Neural cell (in vitro differentiated cells): ENCODE measurements at regions not wholly inside any gene's neighbourhood (a gene's known extent, or its start where the extent isn't known, plus 50 kb on each side); places are given as distances from the start of the nearest gene placed in this dataset.

ENCODE experiments used
- H2AFZ ChIP-seq: fragments of 200-600, 300-800 bp; sonication (generic), shearing (Covaris generic); 2 replicates; pipeline ENCODE4 v1.6.0; 2014; ENCODE audit warnings: low read depth, mild to moderate bottlenecking, antibody characterized with exemption, low read length, moderate library complexity
- H3F3A ChIP-seq: fragments of 200-600 bp; shearing (Covaris generic); 2 replicates; pipeline ENCODE4 v1.6.1; 2016; ENCODE audit warnings: mild to moderate bottlenecking, moderate library complexity, mixed read lengths, antibody characterized with exemption, low read length; ENCODE audit not compliant: insufficient read depth, poor library complexity, severe bottlenecking
- H3K27ac ChIP-seq: fragments of 200-600, 300-800 bp; sonication (generic), shearing (Covaris generic); 2 replicates; pipeline ENCODE4 v1.5.1; 2014; ENCODE audit warnings: mild to moderate bottlenecking, low read length, moderate library complexity
- H3K27me3 ChIP-seq: fragments of 300-800, 200-600 bp; sonication (generic), shearing (Covaris generic); 2 replicates; pipeline ENCODE4 v1.6.0; 2014; ENCODE audit warnings: mild to moderate bottlenecking, low read depth, low read length, moderate library complexity; ENCODE audit not compliant: insufficient read depth
- H3K36me3 ChIP-seq: fragments of 300-800, 200-600 bp; sonication (generic), shearing (Covaris generic); 2 replicates; pipeline ENCODE4 v1.5.1; 2014; ENCODE audit warnings: mild to moderate bottlenecking, antibody characterized with exemption, low read length, moderate library complexity; ENCODE audit not compliant: insufficient read depth
- H3K4me2 ChIP-seq: fragments of 300-800, 200-600 bp; sonication (generic), shearing (Covaris generic); 2 replicates; pipeline ENCODE4 v1.6.0; 2014; ENCODE audit warnings: mild to moderate bottlenecking, low read length
- H3K4me3 ChIP-seq: fragments of 300-800, 200-600 bp; sonication (generic), shearing (Covaris generic); 2 replicates; pipeline ENCODE4 v1.5.1; 2014; ENCODE audit warnings: mild to moderate bottlenecking, low read length, moderate library complexity
- H3K79me2 ChIP-seq: fragments of 200-600 bp; shearing (Covaris generic); replicated peaks from 2 replicates; pipeline ENCODE4 v1.6.0; 2014; ENCODE audit warnings: mild to moderate bottlenecking, low read length, moderate library complexity; ENCODE audit not compliant: insufficient read depth
- H3K9ac ChIP-seq: fragments of 300-800, 200-600 bp; sonication (generic), shearing (Covaris generic); 2 replicates; pipeline ENCODE4 v1.6.1; 2016; ENCODE audit warnings: mild to moderate bottlenecking, low read length, mixed read lengths
- H3K9me2 ChIP-seq: fragments of 200-600 bp; shearing (Covaris generic); 2 replicates; pipeline ENCODE4 v1.6.1; 2016; ENCODE audit warnings: mild to moderate bottlenecking, low read length, mixed read lengths; ENCODE audit not compliant: insufficient read depth
- H3K9me3 ChIP-seq: fragments of 200-600, 300-800 bp; sonication (generic), shearing (Covaris generic); 2 replicates; pipeline ENCODE4 v1.6.1; 2016; ENCODE audit warnings: mild to moderate bottlenecking, mixed run types, low read length, moderate library complexity, mixed read lengths
- H4K20me1 ChIP-seq: fragments of 200-600 bp; shearing (Covaris generic); 2 replicates; pipeline ENCODE4 v1.6.1; 2016; ENCODE audit warnings: mild to moderate bottlenecking, mixed run types; ENCODE audit not compliant: insufficient read depth
- EP300 ChIP-seq: fragments of 450-650 bp; conservative IDR thresholded peaks from 2 replicates; pipeline ENCODE4 v1.6.1; 2014; ENCODE audit warnings: antibody characterized with exemption, mild to moderate bottlenecking, moderate library complexity; ENCODE audit not compliant: poor library complexity, severe bottlenecking
- EZH2 ChIP-seq: fragments of 200-600, 300-800 bp; shearing (Covaris generic), sonication (generic); IDR thresholded peaks from 2 replicates; pipeline ENCODE4 v1.6.1; 2014; ENCODE audit warnings: antibody characterized with exemption, low read length, borderline replicate concordance, mild to moderate bottlenecking; ENCODE audit not compliant: insufficient read depth, poor library complexity, severe bottlenecking
- MXI1 ChIP-seq: fragments of 450-650 bp; conservative IDR thresholded peaks from 2 replicates; pipeline ENCODE4 v1.6.1; 2014; ENCODE audit warnings: antibody characterized with exemption, mild to moderate bottlenecking; ENCODE audit not compliant: poor library complexity, severe bottlenecking
- POLR2AphosphoS5 ChIP-seq: IDR thresholded peaks from 2 replicates; pipeline ENCODE4 v1.6.1; 2012
- RAD21 ChIP-seq: fragments of 450-650 bp; conservative IDR thresholded peaks from 2 replicates; pipeline ENCODE4 v1.6.1; 2014; ENCODE audit warnings: antibody characterized with exemption, mild to moderate bottlenecking, moderate library complexity
- SMC3 ChIP-seq: fragments of 450-650 bp; conservative IDR thresholded peaks from 2 replicates; pipeline ENCODE4 v1.6.1; 2014; ENCODE audit warnings: antibody characterized with exemption, mild to moderate bottlenecking, moderate library complexity; ENCODE audit not compliant: poor library complexity
- TAF1 ChIP-seq: IDR thresholded peaks from 2 replicates; pipeline ENCODE4 v1.6.1; 2012; ENCODE audit warnings: low read depth
- TF ChIP-seq, protein P1 (sequence below): IDR thresholded peaks from 2 replicates; pipeline ENCODE4 v1.6.1; 2012; ENCODE audit warnings: borderline replicate concordance
- TF ChIP-seq, protein P2 (sequence below): fragments of 450-650 bp; IDR thresholded peaks from 2 replicates; pipeline ENCODE4 v1.5.1; 2014; ENCODE audit warnings: antibody characterized with exemption, mild to moderate bottlenecking, moderate library complexity; ENCODE audit not compliant: poor library complexity, severe bottlenecking

DNA sequence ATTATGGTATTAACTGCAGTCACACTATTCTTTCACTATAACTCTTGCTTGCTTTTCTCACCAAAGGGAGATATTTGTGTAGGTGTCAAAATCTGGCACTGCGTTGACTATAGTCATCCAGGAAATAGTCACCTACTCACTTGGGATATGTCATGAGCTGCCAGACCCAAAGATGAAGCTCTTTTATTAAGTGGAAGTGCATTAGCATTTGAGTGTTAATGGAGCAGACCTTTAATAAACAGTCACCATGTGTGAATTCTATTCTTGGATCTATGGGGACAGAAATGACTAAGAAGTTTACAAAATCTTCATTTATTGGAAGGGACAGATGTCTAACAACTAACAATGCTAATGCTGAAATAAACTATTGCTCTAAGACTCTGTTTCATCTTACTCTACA, 130.1 kb upstream of the NEDD9 start:
- TF ChIP-seq, protein P1, sequence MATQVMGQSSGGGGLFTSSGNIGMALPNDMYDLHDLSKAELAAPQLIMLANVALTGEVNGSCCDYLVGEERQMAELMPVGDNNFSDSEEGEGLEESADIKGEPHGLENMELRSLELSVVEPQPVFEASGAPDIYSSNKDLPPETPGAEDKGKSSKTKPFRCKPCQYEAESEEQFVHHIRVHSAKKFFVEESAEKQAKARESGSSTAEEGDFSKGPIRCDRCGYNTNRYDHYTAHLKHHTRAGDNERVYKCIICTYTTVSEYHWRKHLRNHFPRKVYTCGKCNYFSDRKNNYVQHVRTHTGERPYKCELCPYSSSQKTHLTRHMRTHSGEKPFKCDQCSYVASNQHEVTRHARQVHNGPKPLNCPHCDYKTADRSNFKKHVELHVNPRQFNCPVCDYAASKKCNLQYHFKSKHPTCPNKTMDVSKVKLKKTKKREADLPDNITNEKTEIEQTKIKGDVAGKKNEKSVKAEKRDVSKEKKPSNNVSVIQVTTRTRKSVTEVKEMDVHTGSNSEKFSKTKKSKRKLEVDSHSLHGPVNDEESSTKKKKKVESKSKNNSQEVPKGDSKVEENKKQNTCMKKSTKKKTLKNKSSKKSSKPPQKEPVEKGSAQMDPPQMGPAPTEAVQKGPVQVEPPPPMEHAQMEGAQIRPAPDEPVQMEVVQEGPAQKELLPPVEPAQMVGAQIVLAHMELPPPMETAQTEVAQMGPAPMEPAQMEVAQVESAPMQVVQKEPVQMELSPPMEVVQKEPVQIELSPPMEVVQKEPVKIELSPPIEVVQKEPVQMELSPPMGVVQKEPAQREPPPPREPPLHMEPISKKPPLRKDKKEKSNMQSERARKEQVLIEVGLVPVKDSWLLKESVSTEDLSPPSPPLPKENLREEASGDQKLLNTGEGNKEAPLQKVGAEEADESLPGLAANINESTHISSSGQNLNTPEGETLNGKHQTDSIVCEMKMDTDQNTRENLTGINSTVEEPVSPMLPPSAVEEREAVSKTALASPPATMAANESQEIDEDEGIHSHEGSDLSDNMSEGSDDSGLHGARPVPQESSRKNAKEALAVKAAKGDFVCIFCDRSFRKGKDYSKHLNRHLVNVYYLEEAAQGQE = no peak
- TF ChIP-seq POLR2AphosphoS5 (peak; percentile 24), EP300 (peak; percentile 16), SMC3 (no peak)
- no peaks in the 10 kb centered on the region for H3K9me2 ChIP-seq
- H3K79me2 ChIP-seq = no peaks in the 10 kb centered on the region
- H3K36me3 ChIP-seq = no peaks in the 10 kb centered on the region
- H3K27ac ChIP-seq = no peak overlapping the region
- H3K4me2 ChIP-seq = no peak overlapping the region
- H3K9ac ChIP-seq = no peak overlapping the region
- H3K4me3 ChIP-seq = no peak overlapping the region
- no peaks in the 10 kb centered on the region for H3K9me3 ChIP-seq
- no peaks in the 10 kb centered on the region for H3K27me3 ChIP-seq
- H4K20me1 ChIP-seq = no peaks in the 10 kb centered on the region
- no peak overlapping the region for H2AFZ ChIP-seq
- no peaks in the 10 kb centered on the region for H3F3A ChIP-seq

DNA sequence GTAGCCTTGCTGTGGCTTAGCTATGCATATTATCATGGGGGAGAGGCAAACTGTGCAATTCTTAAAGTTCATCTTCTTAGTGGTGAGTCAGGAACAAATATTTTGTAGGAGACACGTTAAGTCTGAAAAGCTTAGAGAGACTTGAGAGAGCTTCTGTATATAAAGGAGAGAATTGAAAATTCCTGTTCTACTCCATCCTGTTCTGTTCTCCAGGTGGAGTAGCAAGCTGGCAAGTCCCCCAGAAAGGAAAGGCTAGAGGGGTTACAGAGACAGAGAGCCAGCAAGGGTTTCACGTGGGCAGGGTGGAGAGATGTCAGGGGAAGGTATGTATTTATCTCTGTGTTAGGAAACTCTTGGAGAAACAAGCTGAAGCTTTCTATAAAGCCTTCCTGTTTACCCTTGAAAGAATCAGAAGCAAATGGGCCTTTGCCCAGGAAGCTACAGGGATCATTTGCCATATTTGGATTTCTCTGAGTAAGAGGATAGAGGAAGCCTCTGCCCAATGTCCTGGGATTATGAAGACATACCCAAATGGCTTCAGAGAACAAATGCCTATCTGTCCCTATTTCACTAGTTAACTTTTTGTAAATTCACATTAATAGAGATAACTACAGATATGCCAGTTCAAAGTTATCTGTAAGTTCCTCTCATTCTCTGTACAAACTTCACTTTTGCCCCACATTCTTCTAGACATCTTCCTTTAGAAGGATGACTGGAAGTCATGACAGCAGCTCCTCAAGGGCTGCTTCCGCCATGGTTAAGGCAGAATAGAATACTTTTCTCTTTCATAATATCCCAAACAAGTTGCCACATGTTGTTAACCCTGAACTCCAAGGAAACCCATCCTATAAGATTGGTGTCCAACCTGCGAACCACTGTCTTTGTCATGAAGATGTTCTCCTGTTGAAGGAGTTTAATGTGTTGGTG, 126.7 kb upstream of the NEDD9 start:
- TF ChIP-seq EP300 (no peak), TAF1 (no peak), RAD21 (no peak), MXI1 (no peak), EZH2 (no peak), SMC3 (no peak), POLR2AphosphoS5 (no peak)
- TF ChIP-seq, protein P2, sequence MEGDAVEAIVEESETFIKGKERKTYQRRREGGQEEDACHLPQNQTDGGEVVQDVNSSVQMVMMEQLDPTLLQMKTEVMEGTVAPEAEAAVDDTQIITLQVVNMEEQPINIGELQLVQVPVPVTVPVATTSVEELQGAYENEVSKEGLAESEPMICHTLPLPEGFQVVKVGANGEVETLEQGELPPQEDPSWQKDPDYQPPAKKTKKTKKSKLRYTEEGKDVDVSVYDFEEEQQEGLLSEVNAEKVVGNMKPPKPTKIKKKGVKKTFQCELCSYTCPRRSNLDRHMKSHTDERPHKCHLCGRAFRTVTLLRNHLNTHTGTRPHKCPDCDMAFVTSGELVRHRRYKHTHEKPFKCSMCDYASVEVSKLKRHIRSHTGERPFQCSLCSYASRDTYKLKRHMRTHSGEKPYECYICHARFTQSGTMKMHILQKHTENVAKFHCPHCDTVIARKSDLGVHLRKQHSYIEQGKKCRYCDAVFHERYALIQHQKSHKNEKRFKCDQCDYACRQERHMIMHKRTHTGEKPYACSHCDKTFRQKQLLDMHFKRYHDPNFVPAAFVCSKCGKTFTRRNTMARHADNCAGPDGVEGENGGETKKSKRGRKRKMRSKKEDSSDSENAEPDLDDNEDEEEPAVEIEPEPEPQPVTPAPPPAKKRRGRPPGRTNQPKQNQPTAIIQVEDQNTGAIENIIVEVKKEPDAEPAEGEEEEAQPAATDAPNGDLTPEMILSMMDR = no peak
- TF ChIP-seq, protein P1 = no peak
- Histone ChIP-seq H3K4me2 (no peak overlapping the region), H3F3A (no peaks in the 10 kb centered on the region), H3K27me3 (no peaks in the 10 kb centered on the region), H3K79me2 (no peaks in the 10 kb centered on the region), H3K36me3 (no peaks in the 10 kb centered on the region), H3K9me2 (no peaks in the 10 kb centered on the region), H3K9ac (no peak overlapping the region), H3K9me3 (no peaks in the 10 kb centered on the region), H4K20me1 (no peaks in the 10 kb centered on the region), H3K4me3 (no peak overlapping the region), H3K27ac (no peak overlapping the region), H2AFZ (no peak overlapping the region)
